GM12878 (cell line): ENCODE measurements at regions not wholly inside any gene's neighbourhood (a gene's known extent, or its start where the extent isn't known, plus 50 kb on each side); places are given as distances from the start of the nearest gene placed in this dataset.

Experiments used
- ATAC-seq: fragments of 200-7000 bp; cut with Tn5 transposase; 3 replicates; pipeline ENCODE4 v1.9.1; 2020; ENCODE audit warnings: mild to moderate bottlenecking, moderate library complexity
- BruUV-seq: library from RNA; stranded (reverse); fragments of 400-500 nt; replicated peaks from 2 replicates; lab custom pipeline; 2021; lab: Mats Ljungman, UMichigan
- CTCF ChIA-PET: fragments of 300-600 bp; sonication (Branson Sonifier 250); formaldehyde crosslinking; extraction: SDS; loops from one replicate; lab custom pipeline; 2021; ENCODE audit warnings: inconsistent platforms; lab: Yijun Ruan, JAX
- POLR2A ChIA-PET: fragments of 350-600 bp; formaldehyde crosslinking; extraction: SDS; loops from one replicate; lab custom pipeline; 2021; ENCODE audit warnings: inconsistent platforms; lab: Charles Lee
- RAD21 ChIA-PET: fragments of 300-600 bp; sonication (Branson Sonifier 250); formaldehyde crosslinking; loops from one replicate; lab custom pipeline; 2023; ENCODE audit warnings: antibody characterized with exemption; ENCODE audit not compliant: unreplicated experiment; lab: Charles Lee
- SMC1A ChIA-PET: fragments of 300-600 bp; sonication (Branson Sonifier 250); formaldehyde crosslinking; loops from one replicate; lab custom pipeline; 2023; ENCODE audit not compliant: unreplicated experiment, uncharacterized antibody; lab: Charles Lee
- DNase-seq: peaks from one replicate; pipeline ENCODE4 v3.0.0-alpha.2; 2011; ENCODE audit warnings: low read depth, low spot score
- FAIRE-seq: peaks from 3 replicates; lab custom pipeline; 2011; peaks lifted over from hg19 to GRCh38; lab: Jason Lieb, UNC
- H2AFZ ChIP-seq: 2 replicates; pipeline ENCODE4 v1.6.0; 2011; ENCODE audit warnings: low read depth, low read length, control low read depth; ENCODE audit not compliant: control insufficient read depth
- H3K27ac ChIP-seq: 2 replicates; pipeline ENCODE4 v1.5.1; 2011; ENCODE audit warnings: control low read depth; ENCODE audit not compliant: control insufficient read depth, insufficient read depth
- H3K27me3 ChIP-seq, 2 experiments: replicated peaks in 1 of 2; 2 replicates each; pipeline versions ENCODE4 v1.6.0 to v1.6.1; 2011; ENCODE audit warnings: low read length in 1 of 2; ENCODE audit not compliant: control insufficient read depth in 2 of 2, insufficient read depth in 2 of 2
- H3K36me3 ChIP-seq, 2 experiments: 2 replicates each; pipeline ENCODE4 v1.5.1; 2011; ENCODE audit warnings: low read length in 1 of 2; ENCODE audit not compliant: control insufficient read depth in 2 of 2, insufficient read depth in 2 of 2
- H3K4me1 ChIP-seq: 2 replicates; pipeline ENCODE4 v1.6.1; 2011; ENCODE audit warnings: mild to moderate bottlenecking, low read length, moderate library complexity, mixed read lengths; ENCODE audit not compliant: control insufficient read depth, insufficient read depth
- H3K4me2 ChIP-seq: 2 replicates; pipeline ENCODE4 v1.6.0; 2011; ENCODE audit warnings: control low read depth; ENCODE audit not compliant: control insufficient read depth, insufficient read depth
- H3K4me3 ChIP-seq: fragments of 200-600 bp; sonication (generic); 2 replicates; pipeline ENCODE4 v1.5.1; 2016
- H3K79me2 ChIP-seq: 2 replicates; pipeline ENCODE4 v1.6.0; 2011; ENCODE audit warnings: low read length; ENCODE audit not compliant: control insufficient read depth, insufficient read depth
- H3K9ac ChIP-seq: 2 replicates; pipeline ENCODE4 v1.8.0; 2011; ENCODE audit warnings: low read length, control low read depth, mixed read lengths; ENCODE audit not compliant: control insufficient read depth, insufficient read depth
- H3K9me3 ChIP-seq: replicated peaks from 3 replicates; pipeline ENCODE4 v1.5.1; 2011; ENCODE audit warnings: mild to moderate bottlenecking, low read length; ENCODE audit not compliant: control insufficient read depth, insufficient read depth
- H4K20me1 ChIP-seq: 2 replicates; pipeline ENCODE4 v1.6.0; 2011; ENCODE audit not compliant: control insufficient read depth, insufficient read depth
- BCL11A ChIP-seq: IDR thresholded peaks from 2 replicates; pipeline ENCODE4 v1.6.1; 2011; ENCODE audit warnings: low read depth, low read length
- CBX3 ChIP-seq: fragments of 200-600 bp; sonication (generic); IDR thresholded peaks from 2 replicates; pipeline ENCODE4 v1.6.1; 2016; ENCODE audit warnings: low read depth, borderline replicate concordance
- EGR1 ChIP-seq, 2 experiments: IDR thresholded peaks; 1 replicate in 1 of 2; 2 replicates in 1 of 2; pipeline ENCODE4 v1.6.1; 2011 to 2012; ENCODE audit warnings: low read depth in 2 of 2, low read length in 2 of 2, borderline replicate concordance in 1 of 2, mild to moderate bottlenecking in 1 of 2, moderate library complexity in 1 of 2
- EP300 ChIP-seq, 2 experiments: fragments of 150-350 bp in 1 of 2; IDR thresholded peaks; 2 replicates each; pipeline ENCODE4 v1.6.1; 2011 to 2012; ENCODE audit warnings: low read depth in 2 of 2, low read length in 2 of 2, borderline replicate concordance in 1 of 2, improper control_type of control experiment in 1 of 2, inconsistent platforms in 1 of 2; ENCODE audit not compliant: control insufficient read depth in 1 of 2
- EZH2 ChIP-seq: IDR thresholded peaks from 2 replicates; pipeline ENCODE4 v1.6.1; 2012; ENCODE audit warnings: low read depth, mild to moderate bottlenecking, control low read depth, inconsistent platforms, low read length, borderline replicate concordance; ENCODE audit not compliant: control insufficient read depth
- FOXM1 ChIP-seq: IDR thresholded peaks from 2 replicates; pipeline ENCODE4 v1.6.1; 2012; ENCODE audit warnings: low read depth, mild to moderate bottlenecking, inconsistent platforms, low read length, moderate library complexity
- NFIC ChIP-seq: IDR thresholded peaks from 2 replicates; pipeline ENCODE4 v1.6.1; 2012; ENCODE audit warnings: low read depth, mild to moderate bottlenecking, inconsistent platforms, low read length, moderate library complexity
- POLR2AphosphoS5 ChIP-seq: IDR thresholded peaks from 2 replicates; pipeline ENCODE4 v1.6.1; 2011; ENCODE audit warnings: mild to moderate bottlenecking, low read length, inconsistent platforms
- RFX5 ChIP-seq: IDR thresholded peaks from 2 replicates; pipeline ENCODE4 v1.6.1; 2011; ENCODE audit warnings: low read depth, low read length, improper control_type of control experiment
- RUNX3 ChIP-seq: IDR thresholded peaks from 2 replicates; pipeline ENCODE4 v1.6.1; 2012; ENCODE audit warnings: low read length, inconsistent platforms
- TARDBP ChIP-seq: IDR thresholded peaks from 2 replicates; pipeline ENCODE4 v1.6.1; 2016; ENCODE audit warnings: borderline replicate concordance
- ZBED1 ChIP-seq: IDR thresholded peaks from 2 replicates; pipeline ENCODE4 v1.6.1; 2016; ENCODE audit warnings: borderline replicate concordance
- WGBS: methylation state at CpG from one replicate; pipeline ENCODE4 v1.1.6; 2016; ENCODE audit warnings: low lambda C conversion rate; ENCODE audit not compliant: insufficient replicate concordance, insufficient coverage; ENCODE audit errors: missing lambda C conversion rate; 5-methylcytosine and 5-hydroxymethylcytosine counted together
- in situ Hi-C: fragments of 300-500 bp; cut with MboI; formaldehyde crosslinking; loops from 9 replicates; pipeline ENCODE4 v1.14.3; 2018; ENCODE audit warnings: mixed read lengths
- intact Hi-C: fragments of 100-400 bp; cut with micrococcal nuclease; formaldehyde crosslinking; loops from one replicate; pipeline ENCODE4 v1.14.2; 2022; ENCODE audit not compliant: unreplicated experiment
- TF ChIP-seq, protein P1 (sequence below): IDR thresholded peaks from 2 replicates; pipeline ENCODE4 v1.6.1; 2011; ENCODE audit warnings: borderline replicate concordance, low read depth, mild to moderate bottlenecking, moderate library complexity, low read length; ENCODE audit not compliant: insufficient read depth, poor library complexity, severe bottlenecking
- TF ChIP-seq, protein P2 (sequence below): IDR thresholded peaks from 2 replicates; pipeline ENCODE4 v1.6.1; 2011; ENCODE audit warnings: mild to moderate bottlenecking, low read depth, low read length, moderate library complexity; ENCODE audit not compliant: insufficient replicate concordance
- TF ChIP-seq, protein P3 (sequence below): fragments of 450-650 bp; IDR thresholded peaks from 2 replicates; pipeline ENCODE4 v1.6.1; 2017; ENCODE audit warnings: mild to moderate bottlenecking, moderate library complexity
- TF ChIP-seq, protein P4 (sequence below): fragments of 450-650 bp; IDR thresholded peaks from 2 replicates; pipeline ENCODE4 v1.6.1; 2017; ENCODE audit warnings: borderline replicate concordance

DNA sequence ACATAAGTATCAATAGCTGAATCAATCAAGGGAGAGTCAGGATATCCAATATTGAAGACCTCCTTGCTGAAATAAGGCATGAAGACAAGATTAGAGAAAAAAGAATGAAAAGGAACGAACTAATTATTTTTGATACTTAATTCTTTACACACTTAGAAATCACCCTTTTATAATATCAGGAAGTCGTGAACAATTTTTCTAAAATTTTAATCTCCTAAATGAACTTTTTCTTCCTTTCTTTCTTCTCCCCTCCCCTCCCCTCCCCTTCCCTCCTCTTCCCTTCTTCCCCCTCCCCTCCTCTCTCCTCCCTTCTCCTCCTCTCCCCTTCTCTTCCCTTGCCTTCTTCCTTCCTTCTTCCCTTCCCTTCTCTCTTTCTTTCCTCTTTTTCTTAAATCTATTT is 872.1 kb upstream of the PCDH10 start (continued):
- no peak for TF ChIP-seq NFIC
- no peak for TF ChIP-seq EZH2
- no peak for TF ChIP-seq CBX3
- TF ChIP-seq BCL11A = no peak
- no peak for TF ChIP-seq RFX5
- no peak for TF ChIP-seq RUNX3
- TF ChIP-seq, protein P1, sequence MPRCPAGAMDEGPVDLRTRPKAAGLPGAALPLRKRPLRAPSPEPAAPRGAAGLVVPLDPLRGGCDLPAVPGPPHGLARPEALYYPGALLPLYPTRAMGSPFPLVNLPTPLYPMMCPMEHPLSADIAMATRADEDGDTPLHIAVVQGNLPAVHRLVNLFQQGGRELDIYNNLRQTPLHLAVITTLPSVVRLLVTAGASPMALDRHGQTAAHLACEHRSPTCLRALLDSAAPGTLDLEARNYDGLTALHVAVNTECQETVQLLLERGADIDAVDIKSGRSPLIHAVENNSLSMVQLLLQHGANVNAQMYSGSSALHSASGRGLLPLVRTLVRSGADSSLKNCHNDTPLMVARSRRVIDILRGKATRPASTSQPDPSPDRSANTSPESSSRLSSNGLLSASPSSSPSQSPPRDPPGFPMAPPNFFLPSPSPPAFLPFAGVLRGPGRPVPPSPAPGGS = no peak

DNA sequence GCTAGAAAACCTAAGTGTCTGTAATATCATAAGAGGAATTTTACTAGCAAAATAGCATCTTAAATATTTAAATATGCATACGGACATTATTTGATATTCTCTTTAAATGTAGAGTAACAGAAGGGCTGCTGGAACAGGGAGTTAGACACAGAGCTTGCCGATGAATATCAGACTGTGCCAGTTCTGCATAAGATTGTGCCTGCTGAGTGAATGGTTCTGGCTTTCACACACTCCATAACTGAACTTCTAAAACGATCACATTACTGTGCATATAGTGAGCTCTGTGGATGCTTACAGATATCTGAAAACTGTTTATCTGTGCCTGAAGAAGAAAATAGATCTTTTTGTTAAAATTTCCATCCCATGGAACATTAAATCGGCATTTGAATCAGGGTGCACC is 867.4 kb upstream of the PCDH10 start:
- WGBS = 27% methylated on average over 4 of the region's 4 CpGs
- no peaks in the 10 kb centered on the region for H4K20me1 ChIP-seq
- no TSS peak for BruUV-seq
- no peaks in the 10 kb centered on the region for H3K9me3 ChIP-seq
- no peaks in the 10 kb centered on the region for H3K36me3 ChIP-seq
- no peaks in the 10 kb centered on the region for H3K27me3 ChIP-seq
- H3K27ac ChIP-seq = no peak overlapping the region
- no peak overlapping the region for H2AFZ ChIP-seq
- H3K9ac ChIP-seq = no peak overlapping the region
- no peak overlapping the region for H3K4me3 ChIP-seq
- no peaks in the 10 kb centered on the region for H3K79me2 ChIP-seq
- no peak overlapping the region for H3K4me2 ChIP-seq
- ChIA-PET CTCF (interaction anchor here (1.2 kb wide), 1 partner anchor 10 kb away, joined by 5 read pairs; no protein-coding TSS in a partner anchor), POLR2A (no interaction called here), RAD21 (no interaction called here), SMC1A (no interaction called here)
- no peak for ATAC-seq
- H3K4me1 ChIP-seq = no peaks in the 10 kb centered on the region
- in situ Hi-C loops (no loop called here), intact Hi-C loops (no loop called here)
- no peak for DNase-seq
- no peak for FAIRE-seq
- TF ChIP-seq, protein P2, sequence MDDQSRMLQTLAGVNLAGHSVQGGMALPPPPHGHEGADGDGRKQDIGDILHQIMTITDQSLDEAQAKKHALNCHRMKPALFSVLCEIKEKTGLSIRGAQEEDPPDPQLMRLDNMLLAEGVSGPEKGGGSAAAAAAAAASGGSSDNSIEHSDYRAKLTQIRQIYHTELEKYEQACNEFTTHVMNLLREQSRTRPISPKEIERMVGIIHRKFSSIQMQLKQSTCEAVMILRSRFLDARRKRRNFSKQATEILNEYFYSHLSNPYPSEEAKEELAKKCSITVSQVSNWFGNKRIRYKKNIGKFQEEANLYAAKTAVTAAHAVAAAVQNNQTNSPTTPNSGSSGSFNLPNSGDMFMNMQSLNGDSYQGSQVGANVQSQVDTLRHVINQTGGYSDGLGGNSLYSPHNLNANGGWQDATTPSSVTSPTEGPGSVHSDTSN = no peak
- no peak for TF ChIP-seq EP300 (IDR thresholded peaks at IDR 0.05; ENCODE audit: borderline replicate concordance in 1 of 2, control insufficient read depth in 1 of 2, low read depth in 2 of 2, low read length in 2 of 2)
- TF ChIP-seq TARDBP = no peak
- TF ChIP-seq POLR2AphosphoS5 = no peak
- TF ChIP-seq ZBED1 = no peak
- TF ChIP-seq, protein P3, sequence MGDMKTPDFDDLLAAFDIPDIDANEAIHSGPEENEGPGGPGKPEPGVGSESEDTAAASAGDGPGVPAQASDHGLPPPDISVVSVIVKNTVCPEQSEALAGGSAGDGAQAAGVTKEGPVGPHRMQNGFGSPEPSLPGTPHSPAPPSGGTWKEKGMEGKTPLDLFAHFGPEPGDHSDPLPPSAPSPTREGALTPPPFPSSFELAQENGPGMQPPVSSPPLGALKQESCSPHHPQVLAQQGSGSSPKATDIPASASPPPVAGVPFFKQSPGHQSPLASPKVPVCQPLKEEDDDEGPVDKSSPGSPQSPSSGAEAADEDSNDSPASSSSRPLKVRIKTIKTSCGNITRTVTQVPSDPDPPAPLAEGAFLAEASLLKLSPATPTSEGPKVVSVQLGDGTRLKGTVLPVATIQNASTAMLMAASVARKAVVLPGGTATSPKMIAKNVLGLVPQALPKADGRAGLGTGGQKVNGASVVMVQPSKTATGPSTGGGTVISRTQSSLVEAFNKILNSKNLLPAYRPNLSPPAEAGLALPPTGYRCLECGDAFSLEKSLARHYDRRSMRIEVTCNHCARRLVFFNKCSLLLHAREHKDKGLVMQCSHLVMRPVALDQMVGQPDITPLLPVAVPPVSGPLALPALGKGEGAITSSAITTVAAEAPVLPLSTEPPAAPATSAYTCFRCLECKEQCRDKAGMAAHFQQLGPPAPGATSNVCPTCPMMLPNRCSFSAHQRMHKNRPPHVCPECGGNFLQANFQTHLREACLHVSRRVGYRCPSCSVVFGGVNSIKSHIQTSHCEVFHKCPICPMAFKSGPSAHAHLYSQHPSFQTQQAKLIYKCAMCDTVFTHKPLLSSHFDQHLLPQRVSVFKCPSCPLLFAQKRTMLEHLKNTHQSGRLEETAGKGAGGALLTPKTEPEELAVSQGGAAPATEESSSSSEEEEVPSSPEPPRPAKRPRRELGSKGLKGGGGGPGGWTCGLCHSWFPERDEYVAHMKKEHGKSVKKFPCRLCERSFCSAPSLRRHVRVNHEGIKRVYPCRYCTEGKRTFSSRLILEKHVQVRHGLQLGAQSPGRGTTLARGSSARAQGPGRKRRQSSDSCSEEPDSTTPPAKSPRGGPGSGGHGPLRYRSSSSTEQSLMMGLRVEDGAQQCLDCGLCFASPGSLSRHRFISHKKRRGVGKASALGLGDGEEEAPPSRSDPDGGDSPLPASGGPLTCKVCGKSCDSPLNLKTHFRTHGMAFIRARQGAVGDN = no peak
- no peak for TF ChIP-seq EGR1 (IDR thresholded peaks at IDR 0.05; ENCODE audit: borderline replicate concordance in 1 of 2, low read depth in 2 of 2, low read length in 2 of 2)
- TF ChIP-seq FOXM1 = no peak
- TF ChIP-seq, protein P4, sequence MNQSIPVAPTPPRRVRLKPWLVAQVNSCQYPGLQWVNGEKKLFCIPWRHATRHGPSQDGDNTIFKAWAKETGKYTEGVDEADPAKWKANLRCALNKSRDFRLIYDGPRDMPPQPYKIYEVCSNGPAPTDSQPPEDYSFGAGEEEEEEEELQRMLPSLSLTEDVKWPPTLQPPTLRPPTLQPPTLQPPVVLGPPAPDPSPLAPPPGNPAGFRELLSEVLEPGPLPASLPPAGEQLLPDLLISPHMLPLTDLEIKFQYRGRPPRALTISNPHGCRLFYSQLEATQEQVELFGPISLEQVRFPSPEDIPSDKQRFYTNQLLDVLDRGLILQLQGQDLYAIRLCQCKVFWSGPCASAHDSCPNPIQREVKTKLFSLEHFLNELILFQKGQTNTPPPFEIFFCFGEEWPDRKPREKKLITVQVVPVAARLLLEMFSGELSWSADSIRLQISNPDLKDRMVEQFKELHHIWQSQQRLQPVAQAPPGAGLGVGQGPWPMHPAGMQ = no peak
